A172 (cell line): ENCODE measurements at regions not wholly inside any gene's neighbourhood (a gene's known extent, or its start where the extent isn't known, plus 50 kb on each side); places are given as distances from the start of the nearest gene placed in this dataset.
A peak's percentile ranks its signal among the peaks of the same experiment; 100 is the strongest.
"Not testable (repeated sequence)": the region's sequence is repeated elsewhere in the genome, so short reads cannot be mapped to it uniquely, and the experiment has no call there.

Source experiments
- DNase-seq: peaks from one replicate; pipeline ENCODE4 v3.0.0-alpha.2; 2015; ENCODE audit warnings: low spot score

- no peak for DNase-seq
Measured at GRCh38 chr10:71912431-71912830, 51.8 kb upstream of the CHST3 start.

GRCh38 chr10:71911296-71911953 lies 52.8 kb upstream of the CHST3 start:
- peak; percentile 62 for DNase-seq

GRCh38 chr10:71909399-71910083 lies 54.7 kb upstream of the CHST3 start:
- no peak for DNase-seq

DNA sequence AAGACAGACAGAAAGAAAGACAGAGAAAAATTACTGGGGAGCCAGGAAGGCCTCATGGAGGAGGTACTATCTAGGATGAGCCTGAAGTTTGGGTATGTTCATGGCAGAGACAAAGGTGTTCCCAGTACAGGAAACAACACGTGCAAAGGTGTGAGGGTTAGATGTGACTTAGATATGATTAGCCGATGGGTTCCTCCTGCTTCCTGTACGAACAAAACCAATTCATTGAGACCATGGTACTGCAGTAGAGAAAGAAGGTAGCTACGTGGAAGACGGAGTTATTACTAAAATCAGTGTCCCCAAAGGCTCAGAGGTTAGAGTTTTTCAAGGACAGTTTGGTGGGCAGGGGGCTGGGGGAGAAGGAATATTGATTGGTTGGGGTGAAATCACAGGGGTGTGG lies 55.2 kb upstream of the CHST3 start:
- DNase-seq, result no peak

- no peak for DNase-seq
Measured at GRCh38 chr10:71905164-71905563, 54.1 kb upstream of the PSAP start.

DNA sequence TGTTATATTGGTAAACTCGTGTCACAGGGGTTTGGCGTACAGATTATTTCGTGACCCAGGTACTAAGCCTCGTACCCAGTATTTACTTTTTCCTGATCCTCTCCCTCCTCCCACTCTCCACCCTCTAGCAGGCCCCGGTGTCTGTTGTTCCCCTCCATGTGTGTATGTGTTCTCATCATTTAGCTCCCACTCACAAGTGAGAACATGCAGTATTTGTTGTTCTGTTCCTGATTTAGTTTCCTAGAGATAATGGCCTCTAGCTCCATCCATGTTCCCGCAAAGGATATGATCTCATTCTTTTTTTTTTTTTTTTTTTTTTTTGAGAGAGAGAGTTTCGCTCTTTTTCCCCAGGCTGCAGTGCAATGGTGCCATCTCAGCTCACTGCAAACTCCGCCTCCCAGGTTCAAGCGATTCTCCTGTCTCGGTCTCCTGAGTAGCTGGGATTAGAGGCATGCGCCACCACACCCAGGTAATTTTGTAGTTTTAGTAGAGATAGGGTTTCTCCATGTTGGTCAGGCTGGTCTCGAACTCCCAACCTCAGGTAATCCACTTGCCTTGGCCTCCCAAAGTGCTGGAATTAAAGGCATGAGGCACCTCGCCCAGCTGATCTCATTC lies 52.7 kb upstream of the PSAP start:
- DNase-seq, result not testable (repeated sequence)

- DNase-seq, result no peak
Measured at GRCh38 chr10:71902351-71902750, 51.3 kb upstream of the PSAP start.
